ENCODE measurements at regions not wholly inside any gene's neighbourhood (a gene's known extent, or its start where the extent isn't known, plus 50 kb on each side); places are given as distances from the start of the nearest gene placed in this dataset.

GRCh38 chr4:120415896-120416295, 349.2 kb upstream of the MAD2L1 start:
- no peak for DNase-seq

DNA sequence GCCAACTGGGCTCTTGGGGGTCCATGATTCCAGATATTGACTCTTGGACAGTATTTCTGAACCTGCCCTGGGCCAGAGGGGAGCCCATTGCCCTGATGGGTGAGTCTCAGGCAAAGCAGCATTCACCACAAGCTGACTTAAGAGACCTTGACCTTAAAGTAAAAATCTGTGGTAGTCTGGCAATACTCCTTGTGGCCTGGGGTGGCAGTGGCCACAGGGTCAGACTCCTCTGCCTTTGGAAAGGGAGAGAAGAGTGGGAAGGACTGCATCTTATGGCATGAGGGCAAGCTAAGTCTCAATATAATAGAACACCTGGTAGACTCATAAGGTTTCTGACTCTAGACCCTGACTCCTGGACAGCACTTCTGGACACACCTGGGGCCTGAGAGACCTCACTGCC, 340.3 kb upstream of the MAD2L1 start:
- DNase-seq: no peak

DNA sequence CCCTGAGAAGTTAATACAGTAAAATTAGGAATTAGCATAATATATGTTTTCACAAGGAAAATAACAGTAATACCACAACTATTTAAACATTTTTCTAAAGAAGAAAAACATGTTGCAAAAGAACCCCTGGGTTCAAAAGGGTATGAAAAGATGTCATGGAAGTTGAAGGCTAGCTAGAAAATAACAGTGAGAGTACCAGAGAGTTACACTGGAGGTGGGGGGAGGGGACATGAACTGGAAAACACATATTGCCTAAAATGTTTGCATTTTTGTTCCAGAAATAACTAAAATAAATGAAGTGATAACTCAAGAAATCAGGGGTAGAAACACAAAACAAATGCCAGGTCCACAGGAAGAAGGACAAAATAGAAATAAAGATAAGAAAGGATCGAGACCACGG, 336.6 kb upstream of the MAD2L1 start:
- no peak for DNase-seq

GRCh38 chr4:120400441-120400840, 333.8 kb upstream of the MAD2L1 start:
- no peak for DNase-seq

DNA sequence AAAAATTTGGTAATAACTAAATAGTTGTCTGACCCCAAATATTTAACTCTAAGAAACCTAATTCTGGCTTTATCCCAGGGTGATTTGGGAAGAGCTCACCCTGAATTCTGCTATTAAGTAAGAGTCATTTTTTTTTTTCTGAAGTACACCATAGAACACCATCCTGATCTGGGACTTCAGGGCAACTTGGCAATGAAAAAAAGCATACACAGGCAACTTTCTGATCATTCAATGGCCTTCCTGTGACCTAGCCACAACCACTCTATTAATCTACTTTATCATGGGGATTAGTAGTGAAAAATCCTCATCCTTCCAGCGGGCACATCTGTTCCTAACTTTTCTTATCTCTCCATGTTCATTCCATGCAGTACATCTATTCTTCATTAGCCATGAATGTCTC, 333.2 kb upstream of the MAD2L1 start:
- no peak for DNase-seq

GRCh38 chr4:120395746-120396145, 329.1 kb upstream of the MAD2L1 start:
- no peak for DNase-seq

GRCh38 chr4:120355881-120356280, 289.2 kb upstream of the MAD2L1 start:
- DNase-seq: no peak

- no peak for DNase-seq
Observed at GRCh38 chr4:120354381-120354780, 287.7 kb upstream of the MAD2L1 start.

- DNase-seq: no peak
Observed at GRCh38 chr4:120353235-120353634, 286.6 kb upstream of the MAD2L1 start.

DNA sequence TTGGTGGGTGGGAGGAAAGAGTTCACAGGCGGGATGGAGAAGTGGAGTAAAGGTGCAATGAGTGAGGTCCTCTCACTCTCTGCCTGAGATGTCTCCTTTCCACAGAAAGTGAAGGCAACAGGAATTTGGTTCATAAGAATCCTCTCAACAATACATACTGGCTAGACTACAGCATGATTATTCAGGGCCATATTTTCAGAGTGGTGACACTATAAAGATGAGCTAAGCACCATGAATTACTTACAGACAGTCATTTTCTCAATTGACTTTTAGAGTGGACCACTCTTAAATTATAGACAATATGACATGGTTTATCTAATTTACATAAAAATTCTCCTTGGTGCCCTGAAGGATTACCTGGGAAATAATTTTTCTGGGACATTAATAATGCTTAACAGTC, 286.1 kb upstream of the MAD2L1 start:
- no peak for DNase-seq

DNA sequence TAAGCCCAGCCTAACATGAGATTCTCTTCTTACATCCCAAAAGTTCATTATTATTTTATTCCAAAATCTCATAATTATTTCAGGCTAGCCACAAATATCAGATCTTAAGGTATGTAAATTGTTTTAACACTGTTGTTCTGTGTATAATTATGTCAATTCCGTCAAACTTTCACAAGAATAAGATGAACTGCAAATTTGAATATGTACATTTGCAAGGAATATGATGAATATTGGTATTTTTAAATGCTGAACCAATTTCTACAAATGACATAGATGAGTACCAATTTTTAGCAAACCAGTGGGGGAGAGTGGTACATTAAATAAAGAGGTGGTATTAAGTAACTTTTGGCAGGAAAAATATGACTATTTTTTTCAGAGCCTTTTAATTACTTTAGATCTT, 282.3 kb upstream of the MAD2L1 start:
- DNase-seq: no peak

GRCh38 chr4:120348521-120348920, 281.9 kb upstream of the MAD2L1 start:
- DNase-seq: no peak

GRCh38 chr4:120331486-120332370, 265.1 kb upstream of the MAD2L1 start:
- DNase-seq: peak; percentile 85

- DNase-seq: no peak
Observed at GRCh38 chr4:120329386-120329785, 262.7 kb upstream of the MAD2L1 start.

- DNase-seq: no peak
Observed at GRCh38 chr4:120327276-120327675, 260.6 kb upstream of the MAD2L1 start.

- DNase-seq: no peak
Observed at GRCh38 chr4:120319046-120319767, 252.6 kb upstream of the MAD2L1 start.

GRCh38 chr4:120318196-120318846, 251.7 kb upstream of the MAD2L1 start:
- DNase-seq: peak; percentile 16

DNA sequence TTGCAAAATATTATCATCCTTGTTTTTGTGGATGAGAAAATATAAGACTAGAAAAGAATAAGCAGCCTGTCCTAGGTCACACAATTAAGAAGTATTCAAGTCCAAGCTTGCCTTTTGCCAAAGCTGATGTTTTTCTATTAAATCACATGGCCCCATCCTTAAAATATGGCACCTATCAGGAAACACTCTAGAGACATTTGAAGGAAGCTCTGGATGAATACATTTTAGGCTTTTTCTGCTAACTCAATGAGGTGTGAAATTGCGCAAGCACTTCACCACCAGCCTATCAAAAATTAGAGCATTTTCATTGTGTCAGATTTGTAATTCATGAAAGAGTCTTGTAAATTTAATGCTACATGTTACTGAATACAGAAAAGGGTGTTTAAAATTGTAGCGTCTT, 251.1 kb upstream of the MAD2L1 start:
- peak; percentile 66 for DNase-seq

- peak; percentile 49 for DNase-seq
Observed at GRCh38 chr4:120316416-120316815, 249.8 kb upstream of the MAD2L1 start.

DNA sequence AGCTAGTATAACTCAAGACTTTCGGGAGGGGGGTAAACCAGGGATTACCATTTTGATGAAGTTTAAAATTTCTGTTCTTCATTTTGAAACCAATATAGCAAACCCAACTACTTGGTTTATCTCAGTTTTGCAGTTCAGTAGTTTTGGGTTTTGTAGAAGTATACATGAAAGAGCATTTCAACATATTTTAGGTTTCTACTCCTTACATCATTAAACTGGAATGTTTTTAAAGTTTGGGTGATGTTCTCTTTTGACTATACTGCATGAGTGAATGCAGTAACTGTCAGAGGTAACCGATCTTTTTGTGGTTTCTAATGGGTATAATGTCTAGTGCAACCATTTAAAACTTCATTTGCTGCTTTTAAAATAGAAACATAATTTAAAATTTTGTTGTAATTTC, 248.3 kb upstream of the MAD2L1 start:
- DNase-seq: no peak

DNA sequence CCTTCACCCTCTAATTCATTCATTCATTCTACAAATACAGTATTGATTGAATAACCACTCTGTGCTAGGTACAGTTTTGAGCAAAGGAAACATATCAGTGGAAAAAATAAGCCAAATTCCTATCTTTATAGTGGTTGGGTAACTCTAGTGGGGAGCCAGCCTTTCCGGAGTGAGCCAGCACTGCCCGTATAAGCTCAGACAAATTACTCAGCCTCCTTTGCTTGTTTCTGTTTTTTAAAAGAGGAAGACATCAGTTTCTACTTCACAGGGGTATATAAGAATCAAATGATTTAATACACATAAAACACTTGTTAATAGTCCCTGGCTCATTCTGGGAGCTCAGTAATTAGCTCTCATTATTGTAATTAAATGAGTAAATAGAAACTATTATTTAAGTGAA, 238.2 kb upstream of the MAD2L1 start:
- peak; percentile 58 for DNase-seq

- DNase-seq: peak; percentile 94
Observed at GRCh38 chr4:120299631-120300030, 233.0 kb upstream of the MAD2L1 start.

DNA sequence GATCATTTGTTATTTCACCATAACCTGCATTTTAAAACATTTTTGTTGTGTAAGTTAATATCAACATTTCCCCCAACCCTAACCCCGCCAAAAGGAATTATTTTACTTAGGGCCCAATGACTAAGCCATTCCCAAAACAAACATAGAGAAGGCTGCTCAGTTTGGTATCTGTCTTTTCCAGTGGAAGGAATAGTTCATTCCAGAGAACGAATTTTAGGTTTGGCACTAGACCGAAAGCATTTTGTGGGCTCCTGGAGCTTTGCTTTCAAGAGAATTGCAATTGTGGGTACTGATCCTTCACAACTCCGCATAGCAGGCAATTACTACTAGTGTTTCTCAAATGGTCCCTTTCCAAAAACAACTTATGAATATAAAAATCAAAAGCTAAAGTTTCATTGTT, 226.7 kb upstream of the MAD2L1 start:
- no peak for DNase-seq

GRCh38 chr4:120291541-120291940, 224.9 kb upstream of the MAD2L1 start:
- no peak for DNase-seq

All from NCI-H69 (cell line).